Heart right ventricle (tissue), 16 donors: ENCODE measurements at regions not wholly inside any gene's neighbourhood (a gene's known extent, or its start where the extent isn't known, plus 50 kb on each side); places are given as distances from the start of the nearest gene placed in this dataset.

Experiments used
- ATAC-seq, 8 donors: fragments of 200-7000 bp; cut with Tn5 transposase; one replicate each; pipeline ENCODE4 v1.9.1; 2020; ENCODE audit warnings: mild to moderate bottlenecking in 8 of 8, moderate library complexity in 8 of 8, moderate number of reproducible peaks in 1 of 8
- DNase-seq, 2 donors: peaks; one replicate each; pipeline ENCODE4 v3.0.0-alpha.2; 2020
- H3K27ac ChIP-seq, 10 donors: fragments of 200-600 bp; sonication (generic) in 2 of 10; one replicate each; pipeline versions ENCODE4 v1.5.0 to v1.8.0; 2020 to 2022; ENCODE audit warnings: mild to moderate bottlenecking in 3 of 10
- H3K27me3 ChIP-seq, 7 donors: fragments of 200-600 bp; one replicate each; pipeline ENCODE4 v1.8.0; 2021 to 2022; ENCODE audit warnings: mild to moderate bottlenecking in 2 of 7
- H3K36me3 ChIP-seq, 9 donors: fragments of 200-600 bp; sonication (generic) in 1 of 9; one replicate each; pipeline versions ENCODE4 v1.5.0 to v1.8.0; 2020 to 2022; ENCODE audit warnings: mild to moderate bottlenecking in 2 of 9
- H3K4me1 ChIP-seq, 9 donors: fragments of 200-600 bp; sonication (generic) in 1 of 9; one replicate each; pipeline versions ENCODE4 v1.5.0 to v1.8.0; 2020 to 2022; ENCODE audit warnings: mild to moderate bottlenecking in 4 of 9
- H3K4me3 ChIP-seq, 10 donors: fragments of 200-600 bp; sonication (generic) in 2 of 10; one replicate each; pipeline versions ENCODE4 v1.5.0 to v1.8.0; 2020 to 2022; ENCODE audit warnings: mild to moderate bottlenecking in 7 of 10, moderate library complexity in 2 of 10
- H3K9me3 ChIP-seq, 11 donors: fragments of 200-600 bp in 10 of 11; sonication (generic) in 2 of 11; one replicate each; pipeline versions ENCODE4 v1.5.0 to v1.8.0; 2013 to 2022; ENCODE audit warnings: mild to moderate bottlenecking in 2 of 11, control low read depth in 1 of 11, moderate library complexity in 1 of 11
- WGBS, 2 donors: extraction: QIAGEN DNeasy Blood & Tissue Kit; methylation state at CpG; one replicate each; pipeline ENCODE4 v1.1.7; 2013; ENCODE audit warnings: inconsistent platforms in 1 of 2; 5-methylcytosine and 5-hydroxymethylcytosine counted together
- intact Hi-C, 10 donors: fragments of 100-400 bp; cut with DNase I; formaldehyde crosslinking; loops; one replicate each; pipeline versions ENCODE4 v1.11.1 to v1.14.2; 2022
- TF ChIP-seq, protein P1 (sequence below), 9 donors: fragments of 200-600 bp; sonication (generic) in 2 of 9; IDR thresholded peaks; one replicate each; pipeline versions ENCODE4 v1.5.0 to v1.8.0; 2021 to 2022; ENCODE audit warnings: antibody characterized with exemption in 9 of 9, mild to moderate bottlenecking in 5 of 9, moderate library complexity in 1 of 9
- donor health status: Arrhythmogenic right ventricular cardiomyopathy.
- donor health status: ischemic (EF 13 %, LVEDD 7.1; RV severe dilation, severe dysfunction).
- donor health status: healthy with polysubstance abuse.
- donor health status: DM: no; HTN: yes; CAD: no.
- donor health status: DM: no; HTN: no; CAD: no.
- donor health status: ischemic (EF 25% LVEDD 6.9; RV normal size, moderate dysfunction).
- donor health status: ischemic (EF 25% LVEDD 5.7; RV mildly dilated, moderate dysfunction).
- donor health status: healthy.
- donor health status: DM: yes; HTN: yes; CAD: no.
- donor health status: Ischemic cardiomyopathy.
- donor health status: ischemic (EF 35%, LVEDD 5.7; RV mildly dilated, moderate dysfunction).
- donor health status: nonischemic (EF 11% LVEDD 7.7; RV severe dilation, severe dysfunction).
- donor health status: DM: yes; HTN: yes; CAD: no.
- donor health status: PGD.
- donor health status: ischemic (EF 29% LVEDD 5.4; RV normal size, mild dysfunction).
- donor health status: nonischemic (EF 23%, LVEDD 6.1; RV moderate dilation, normal function).

DNA sequence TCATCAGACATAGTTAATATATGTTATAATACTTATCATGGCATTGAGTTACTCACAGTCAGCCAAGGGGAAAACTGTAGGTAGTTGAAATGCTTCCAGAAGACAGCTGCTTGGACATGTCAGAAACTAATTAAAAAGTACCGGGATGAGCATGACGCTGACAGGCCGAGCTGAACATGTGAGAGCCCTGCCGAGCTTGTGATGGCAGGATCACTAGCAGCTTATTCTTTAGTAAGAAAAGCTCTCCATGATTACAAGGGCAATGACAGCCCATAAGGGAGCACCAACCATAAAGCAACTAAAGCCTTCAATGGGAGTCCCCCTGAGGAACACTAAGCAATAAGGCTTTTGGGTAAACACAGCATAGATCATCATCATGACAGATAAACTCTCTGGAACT lies 435.6 kb downstream of the TLL1 start:
- no peaks in the 10 kb centered on the region for H3K27me3 ChIP-seq
- WGBS, 2 donors: 78 to 86% methylated on average over 4 of the region's 4 CpGs
- no peaks in the 10 kb centered on the region for H3K4me1 ChIP-seq
- H3K36me3 ChIP-seq: no peaks in the 10 kb centered on the region
- no peak for DNase-seq
- ATAC-seq: no peak
- H3K4me3 ChIP-seq: no peak overlapping the region
- peaks cover 0 to 7% (median 0%) of the 10 kb centered on the region in 11 donors for H3K9me3 ChIP-seq
- intact Hi-C loops: no loop called here
- H3K27ac ChIP-seq: no peak overlapping the region
- TF ChIP-seq, protein P1, sequence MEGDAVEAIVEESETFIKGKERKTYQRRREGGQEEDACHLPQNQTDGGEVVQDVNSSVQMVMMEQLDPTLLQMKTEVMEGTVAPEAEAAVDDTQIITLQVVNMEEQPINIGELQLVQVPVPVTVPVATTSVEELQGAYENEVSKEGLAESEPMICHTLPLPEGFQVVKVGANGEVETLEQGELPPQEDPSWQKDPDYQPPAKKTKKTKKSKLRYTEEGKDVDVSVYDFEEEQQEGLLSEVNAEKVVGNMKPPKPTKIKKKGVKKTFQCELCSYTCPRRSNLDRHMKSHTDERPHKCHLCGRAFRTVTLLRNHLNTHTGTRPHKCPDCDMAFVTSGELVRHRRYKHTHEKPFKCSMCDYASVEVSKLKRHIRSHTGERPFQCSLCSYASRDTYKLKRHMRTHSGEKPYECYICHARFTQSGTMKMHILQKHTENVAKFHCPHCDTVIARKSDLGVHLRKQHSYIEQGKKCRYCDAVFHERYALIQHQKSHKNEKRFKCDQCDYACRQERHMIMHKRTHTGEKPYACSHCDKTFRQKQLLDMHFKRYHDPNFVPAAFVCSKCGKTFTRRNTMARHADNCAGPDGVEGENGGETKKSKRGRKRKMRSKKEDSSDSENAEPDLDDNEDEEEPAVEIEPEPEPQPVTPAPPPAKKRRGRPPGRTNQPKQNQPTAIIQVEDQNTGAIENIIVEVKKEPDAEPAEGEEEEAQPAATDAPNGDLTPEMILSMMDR (IDR thresholded peaks at IDR 0.05): no peak

DNA sequence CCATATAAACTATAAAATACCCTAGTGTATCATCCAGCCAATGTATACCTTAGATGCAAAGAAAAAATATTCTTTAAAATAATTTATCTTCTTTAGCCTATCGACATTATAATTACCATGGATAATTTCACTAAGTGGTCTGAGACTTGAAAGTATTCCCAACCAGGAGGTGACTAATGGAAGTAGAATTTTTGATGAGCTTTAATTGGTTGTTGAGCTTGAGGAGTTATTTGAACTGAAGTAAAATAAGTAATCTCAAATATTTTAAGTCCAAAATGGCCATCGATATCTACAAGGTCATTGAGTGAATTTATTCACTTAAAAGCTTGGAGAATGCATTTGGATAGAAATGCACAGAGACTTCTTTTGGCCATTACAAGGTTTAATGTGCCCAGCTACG lies 436.2 kb downstream of the TLL1 start:
- Histone ChIP-seq H3K9me3 (peaks cover 0 to 7% (median 0%) of the 10 kb centered on the region in 11 donors), H3K27me3 (no peaks in the 10 kb centered on the region), H3K27ac (no peak overlapping the region), H3K4me1 (no peaks in the 10 kb centered on the region), H3K4me3 (no peak overlapping the region), H3K36me3 (no peaks in the 10 kb centered on the region)
- TF ChIP-seq, protein P1 (IDR thresholded peaks at IDR 0.05): no peak
- WGBS, 2 donors: 86 to 88% methylated on average over 3 of the region's 3 CpGs
- no peak for DNase-seq
- intact Hi-C loops: no loop called here
- ATAC-seq: no peak

DNA sequence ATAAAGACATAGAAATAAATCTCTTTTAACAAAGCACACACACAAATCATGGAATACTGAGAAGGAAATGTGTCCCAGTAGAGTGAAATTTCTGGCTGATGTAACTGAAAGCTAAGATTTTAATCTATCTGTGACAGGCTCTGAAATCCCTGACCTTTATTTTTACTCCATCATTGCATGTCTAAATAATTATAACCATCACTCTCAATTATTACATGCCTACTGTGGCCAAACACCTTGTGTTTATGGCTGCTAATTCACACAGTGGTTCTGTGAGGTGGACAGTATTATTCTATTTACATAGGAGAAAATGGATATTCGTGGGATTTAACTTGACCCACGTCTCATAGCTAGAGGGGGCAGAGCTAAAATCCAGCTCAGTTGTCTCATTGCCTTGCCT lies 438.1 kb downstream of the TLL1 start:
- no peaks in the 10 kb centered on the region for H3K27me3 ChIP-seq
- H3K27ac ChIP-seq: no peak overlapping the region
- 55 to 61% methylated on average over 2 of the region's 2 CpGs for WGBS, 2 donors
- DNase-seq: no peak
- intact Hi-C loops: no loop called here
- ATAC-seq: no peak
- H3K36me3 ChIP-seq: no peaks in the 10 kb centered on the region
- TF ChIP-seq, protein P1 (IDR thresholded peaks at IDR 0.05): no peak
- H3K4me1 ChIP-seq: no peaks in the 10 kb centered on the region
- no peaks in the 10 kb centered on the region for H3K9me3 ChIP-seq
- H3K4me3 ChIP-seq: no peak overlapping the region

DNA sequence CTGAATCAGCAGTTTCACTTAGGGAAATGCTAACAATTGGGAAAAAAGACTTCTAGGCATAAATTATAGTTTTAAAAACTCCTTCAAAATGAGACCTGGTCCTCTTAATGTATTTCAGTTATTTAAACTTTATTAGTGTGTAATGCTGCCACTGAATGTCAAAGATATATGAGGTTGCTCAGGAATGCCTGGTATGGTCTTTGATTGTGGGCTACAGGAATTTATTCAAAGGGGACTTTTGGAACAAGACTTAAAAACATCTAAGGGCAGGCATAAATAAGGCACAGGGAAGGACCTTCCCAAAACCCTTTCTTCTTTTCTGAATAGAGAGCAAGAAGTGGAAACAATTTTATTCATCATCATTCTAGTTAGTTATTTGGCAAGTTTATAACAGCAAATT lies 439.1 kb downstream of the TLL1 start:
- H3K9me3 ChIP-seq: no peaks in the 10 kb centered on the region
- H3K36me3 ChIP-seq: no peaks in the 10 kb centered on the region
- no peak overlapping the region for H3K4me3 ChIP-seq
- no peak overlapping the region for H3K27ac ChIP-seq
- intact Hi-C loops: no loop called here
- TF ChIP-seq, protein P1 (IDR thresholded peaks at IDR 0.05): no peak
- ATAC-seq (no peak), DNase-seq (no peak)
- H3K4me1 ChIP-seq: no peaks in the 10 kb centered on the region
- no peaks in the 10 kb centered on the region for H3K27me3 ChIP-seq

DNA sequence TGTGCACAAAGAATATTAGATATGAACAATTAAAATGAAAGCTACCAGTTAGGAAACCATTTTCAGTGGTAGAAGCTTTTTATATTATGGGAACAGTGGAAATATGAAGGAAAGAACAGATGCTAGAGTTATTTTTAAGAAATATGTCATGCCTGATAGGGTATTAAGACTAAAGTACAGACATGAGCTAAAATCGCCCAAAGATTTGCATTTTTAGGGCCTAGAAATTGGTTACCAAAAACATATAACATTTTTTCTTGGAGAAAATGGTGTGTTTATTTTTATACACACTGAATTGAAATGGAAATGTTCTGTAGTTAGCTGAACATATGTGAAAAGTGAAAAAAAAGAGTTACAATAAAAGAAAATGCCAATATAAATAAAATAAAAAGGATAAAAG lies 441.9 kb downstream of the TLL1 start:
- 66 to 80% methylated on average over 1 of the region's 1 CpG for WGBS, 2 donors
- Histone ChIP-seq H3K9me3 (no peaks in the 10 kb centered on the region), H3K4me1 (no peaks in the 10 kb centered on the region), H3K27me3 (no peaks in the 10 kb centered on the region), H3K4me3 (no peak overlapping the region), H3K27ac (no peak overlapping the region), H3K36me3 (no peaks in the 10 kb centered on the region)
- TF ChIP-seq, protein P1 (IDR thresholded peaks at IDR 0.05): no peak
- intact Hi-C loops: no loop called here
- DNase-seq (no peak), ATAC-seq (no peak)
